HG03175 (cell line): ENCODE measurements at regions not wholly inside any gene's neighbourhood (a gene's known extent, or its start where the extent isn't known, plus 50 kb on each side); places are given as distances from the start of the nearest gene placed in this dataset.

Source experiments
- ATAC-seq: cut with Tn5 transposase; IDR thresholded peaks from one replicate; pipeline ENCODE4 v1.9.1; 2021; ENCODE audit warnings: mild to moderate bottlenecking, moderate library complexity; ENCODE audit not compliant: unreplicated experiment

DNA sequence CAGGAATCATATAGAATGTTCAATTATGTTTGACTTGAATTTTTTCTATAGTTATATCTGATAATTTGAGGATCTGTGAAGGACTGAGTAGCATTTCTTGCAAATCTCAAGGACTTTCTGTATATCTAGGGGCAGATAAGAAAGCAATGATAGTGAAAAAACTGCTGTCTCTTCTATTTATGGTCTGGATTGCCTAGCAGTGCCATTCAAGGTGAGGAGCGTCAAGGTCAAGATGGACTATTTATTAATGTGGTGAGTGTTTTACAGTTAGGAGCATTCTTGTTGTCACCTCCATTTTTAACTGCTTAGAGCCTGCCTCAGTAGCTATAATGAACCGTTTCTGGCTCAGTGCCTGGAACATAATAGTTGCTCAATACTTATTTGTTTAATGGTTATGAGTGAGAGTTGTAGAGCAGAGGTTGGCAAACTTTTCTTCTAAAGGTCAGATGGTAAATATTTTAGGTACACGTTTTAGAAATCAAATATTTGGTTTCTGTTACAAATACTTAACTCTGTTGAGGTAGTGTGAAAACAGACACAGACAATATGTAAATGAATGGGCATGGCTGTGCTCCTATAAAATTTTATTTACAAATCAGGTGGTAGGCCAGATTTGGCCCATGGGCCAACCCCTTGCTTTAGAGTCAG lies 523.2 kb upstream of the IGFBP7 start:
- no peak for ATAC-seq

DNA sequence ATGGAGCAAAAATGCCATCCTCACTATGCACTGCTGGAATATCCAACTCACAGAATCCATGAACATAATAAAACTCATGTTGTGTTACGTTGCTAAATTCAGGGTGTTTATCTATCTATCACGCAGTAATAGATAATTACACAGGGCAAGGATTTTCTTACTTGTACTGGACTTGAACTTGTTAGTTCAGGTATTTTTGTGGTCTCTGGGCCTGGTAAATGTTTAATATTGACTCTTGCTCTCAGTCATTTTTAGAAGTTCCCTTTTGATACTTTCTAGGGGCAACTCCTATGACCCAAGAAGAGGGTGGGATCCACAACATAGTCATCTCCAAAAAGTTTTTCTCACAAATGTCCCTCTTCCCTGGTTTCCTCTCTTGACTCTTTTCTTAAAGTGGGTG lies 522.4 kb upstream of the IGFBP7 start:
- ATAC-seq, result no peak

DNA sequence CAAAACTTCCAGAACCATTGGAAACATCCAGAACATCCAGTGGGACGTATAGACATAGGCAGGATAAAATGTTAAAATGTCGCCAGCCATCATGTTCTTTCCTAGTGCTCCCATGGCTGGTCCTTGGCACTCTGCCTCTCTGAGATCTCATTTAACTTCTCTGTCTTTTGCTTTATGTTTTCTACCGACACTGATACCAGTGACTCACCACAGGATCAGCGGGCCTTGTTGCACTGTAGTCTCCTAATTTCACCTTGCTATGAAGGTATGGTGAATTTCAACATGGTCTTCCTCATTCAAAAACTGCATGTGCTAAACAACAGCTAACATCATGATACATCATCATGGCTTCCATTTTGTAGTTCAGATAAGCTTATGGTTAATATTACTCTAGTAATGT lies 521.0 kb upstream of the IGFBP7 start:
- no peak for ATAC-seq

DNA sequence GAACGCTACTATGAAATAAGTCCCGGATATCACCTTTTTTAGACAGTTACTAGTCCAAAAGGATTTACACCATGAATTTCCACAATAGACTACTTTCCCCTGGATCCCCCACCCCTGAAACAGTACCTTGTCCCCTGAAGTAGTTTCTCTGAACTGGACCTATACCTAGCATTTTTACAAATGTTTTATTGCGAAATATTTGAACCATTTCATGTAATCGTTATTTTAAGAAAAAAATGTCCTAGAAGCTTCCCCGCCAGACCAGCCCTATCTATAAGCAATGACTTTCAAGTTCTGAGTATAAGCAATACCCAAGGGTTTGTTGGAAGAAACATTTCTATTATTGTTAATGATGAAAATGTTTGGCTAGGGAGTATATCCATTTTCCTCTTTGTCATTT lies 517.8 kb upstream of the IGFBP7 start:
- ATAC-seq, result no peak

DNA sequence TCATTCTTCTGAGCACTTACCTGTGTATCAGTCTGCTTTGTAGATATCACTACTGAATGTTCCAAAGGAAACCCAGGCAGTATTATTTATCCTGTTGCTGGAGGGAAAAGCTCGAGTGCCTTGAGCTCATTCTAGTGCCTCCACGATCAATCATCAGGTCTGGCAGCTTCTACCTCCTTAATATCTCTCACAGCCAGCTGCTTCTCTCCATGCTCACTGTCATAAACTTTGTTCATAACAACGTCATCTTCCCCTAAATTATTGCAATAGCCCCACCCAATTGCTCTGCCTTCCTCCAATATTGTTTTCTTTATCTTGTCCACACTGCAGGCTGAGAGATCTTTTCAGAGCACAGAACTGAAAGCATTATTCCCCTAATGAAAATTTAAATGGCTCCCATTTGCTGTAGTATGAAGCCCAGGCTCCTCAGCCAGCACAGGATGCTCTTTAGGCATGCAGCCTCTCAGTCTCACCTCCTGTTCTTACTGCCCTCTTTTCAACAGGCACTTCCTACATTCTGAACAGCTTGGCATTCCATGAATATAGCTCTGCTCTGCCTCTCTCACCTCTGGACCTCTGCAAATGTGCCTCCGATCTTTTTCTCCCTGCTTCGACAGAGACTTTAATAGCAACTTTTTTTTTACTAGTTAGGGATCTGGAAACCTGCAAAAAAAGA lies 504.2 kb upstream of the IGFBP7 start:
- no peak for ATAC-seq

DNA sequence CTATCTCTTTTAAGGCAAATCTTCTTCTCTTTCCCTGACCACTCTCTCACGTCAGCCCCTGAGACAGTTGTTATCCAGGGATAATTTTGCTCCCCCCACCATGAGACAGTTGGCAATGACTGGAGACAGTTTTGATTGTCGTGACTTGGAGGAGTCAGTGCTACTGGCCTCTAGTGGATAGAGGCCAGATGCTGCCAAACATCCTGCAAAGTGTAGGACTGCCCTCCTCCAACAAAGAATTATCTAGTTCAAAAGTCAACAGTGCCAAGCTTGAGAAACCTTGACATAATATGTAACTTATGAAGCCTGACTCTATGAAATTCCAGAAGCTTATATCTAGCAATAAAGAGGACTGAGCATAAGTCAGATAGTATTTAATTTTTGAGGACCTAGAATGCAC lies 502.1 kb upstream of the IGFBP7 start:
- no peak for ATAC-seq

DNA sequence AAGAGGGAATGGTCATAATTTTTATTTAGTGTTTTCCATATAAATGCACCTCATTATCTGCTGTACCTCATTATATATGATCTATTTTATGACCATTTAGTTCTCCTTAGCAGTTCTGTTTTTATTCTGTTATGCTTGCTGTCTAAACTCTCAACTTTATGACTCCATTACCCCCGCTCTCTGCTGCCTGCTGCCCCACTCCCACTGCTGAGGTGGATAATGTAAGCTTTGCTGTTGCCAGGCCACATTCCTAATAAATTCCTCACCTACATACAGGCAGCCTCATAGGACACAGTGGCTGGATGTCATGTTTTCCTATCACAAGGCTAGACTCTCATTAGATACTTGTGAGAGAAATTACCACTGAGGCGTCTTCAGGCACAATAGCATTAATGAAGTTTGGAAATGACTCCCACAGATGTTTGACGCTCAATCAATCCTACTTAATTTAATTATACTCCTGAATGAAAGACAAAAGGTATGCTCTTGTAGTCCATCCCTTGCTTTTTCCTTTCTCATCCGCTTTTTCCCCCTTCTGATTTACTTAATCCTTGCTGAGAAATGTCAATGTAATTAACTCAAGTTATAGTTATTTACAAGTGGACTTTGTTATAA lies 497.5 kb upstream of the IGFBP7 start:
- ATAC-seq, result no peak

DNA sequence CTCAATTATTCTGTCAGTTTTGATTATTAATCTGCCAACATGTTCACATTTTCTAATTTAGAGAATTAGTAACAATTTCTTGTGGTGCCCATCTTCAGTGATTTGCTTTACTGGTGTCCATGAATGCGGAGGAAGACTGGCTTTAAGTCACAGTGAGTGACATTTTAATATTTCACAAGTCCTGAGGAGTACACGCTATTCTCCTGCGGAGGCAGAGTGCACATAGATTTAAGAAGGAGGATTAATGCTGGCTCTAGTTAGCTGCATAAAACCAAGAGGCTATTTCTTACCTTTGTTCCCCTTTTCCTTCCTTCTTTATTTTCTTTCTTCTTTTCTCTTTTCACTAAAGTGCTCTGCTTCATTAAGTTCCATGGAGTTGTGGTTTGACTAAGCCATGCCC lies 495.2 kb upstream of the IGFBP7 start:
- ATAC-seq, result no peak

DNA sequence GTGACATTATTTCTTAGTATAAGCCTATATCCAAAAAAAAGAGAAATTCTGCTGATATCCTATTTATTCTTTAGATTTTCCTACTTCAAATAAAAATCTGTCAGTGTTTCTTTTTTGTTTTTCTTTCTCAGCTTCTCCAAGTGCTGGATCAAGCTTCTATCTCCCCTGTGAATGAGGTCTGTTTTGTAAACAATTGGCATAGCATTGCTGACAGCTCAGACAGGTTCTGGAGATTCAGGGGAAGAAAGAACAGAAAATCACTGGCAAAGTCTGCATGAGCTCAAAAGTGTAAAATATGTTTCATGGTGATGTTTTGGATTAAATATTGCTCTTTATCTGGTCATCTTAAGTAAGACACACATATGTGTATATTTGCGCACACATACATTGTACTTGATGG lies 492.0 kb upstream of the IGFBP7 start:
- no peak for ATAC-seq

DNA sequence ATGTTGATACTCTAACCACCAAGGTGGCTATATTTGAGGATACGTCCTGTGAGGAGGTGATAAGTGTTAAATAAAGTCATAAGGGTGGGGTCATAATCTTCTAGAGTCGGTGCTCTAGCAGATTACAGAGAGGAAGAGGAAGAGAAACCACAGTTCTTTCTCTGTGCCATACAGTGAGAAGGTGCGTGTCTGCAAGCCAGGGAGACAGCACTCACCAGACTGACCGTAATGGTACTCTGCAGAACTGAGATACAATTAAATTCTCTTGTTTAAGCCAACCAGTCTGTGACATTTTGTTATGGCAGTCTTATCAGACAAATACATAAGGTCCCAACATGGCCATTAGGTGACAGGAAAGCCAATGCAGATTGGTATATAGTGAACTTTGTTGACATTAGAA lies 480.9 kb upstream of the IGFBP7 start:
- no peak for ATAC-seq

DNA sequence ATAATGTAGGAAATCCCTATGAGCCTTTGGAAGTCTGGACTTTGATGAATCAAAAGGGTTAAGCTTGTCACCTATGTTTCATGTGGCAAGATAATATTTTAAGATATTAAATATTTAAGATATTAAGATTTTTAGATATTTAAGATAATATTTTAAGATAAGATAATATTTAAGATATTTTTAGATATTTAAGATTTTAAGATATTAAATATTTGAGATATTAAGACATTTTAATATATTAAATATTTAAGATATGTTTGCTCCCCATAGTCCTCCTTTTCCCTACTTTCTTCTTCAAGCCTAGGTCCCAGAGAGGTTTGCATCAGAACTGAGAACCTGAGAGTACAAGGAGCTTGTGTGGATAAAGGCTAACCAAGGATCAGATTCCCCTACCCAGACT lies 478.4 kb upstream of the IGFBP7 start:
- ATAC-seq, result no peak

DNA sequence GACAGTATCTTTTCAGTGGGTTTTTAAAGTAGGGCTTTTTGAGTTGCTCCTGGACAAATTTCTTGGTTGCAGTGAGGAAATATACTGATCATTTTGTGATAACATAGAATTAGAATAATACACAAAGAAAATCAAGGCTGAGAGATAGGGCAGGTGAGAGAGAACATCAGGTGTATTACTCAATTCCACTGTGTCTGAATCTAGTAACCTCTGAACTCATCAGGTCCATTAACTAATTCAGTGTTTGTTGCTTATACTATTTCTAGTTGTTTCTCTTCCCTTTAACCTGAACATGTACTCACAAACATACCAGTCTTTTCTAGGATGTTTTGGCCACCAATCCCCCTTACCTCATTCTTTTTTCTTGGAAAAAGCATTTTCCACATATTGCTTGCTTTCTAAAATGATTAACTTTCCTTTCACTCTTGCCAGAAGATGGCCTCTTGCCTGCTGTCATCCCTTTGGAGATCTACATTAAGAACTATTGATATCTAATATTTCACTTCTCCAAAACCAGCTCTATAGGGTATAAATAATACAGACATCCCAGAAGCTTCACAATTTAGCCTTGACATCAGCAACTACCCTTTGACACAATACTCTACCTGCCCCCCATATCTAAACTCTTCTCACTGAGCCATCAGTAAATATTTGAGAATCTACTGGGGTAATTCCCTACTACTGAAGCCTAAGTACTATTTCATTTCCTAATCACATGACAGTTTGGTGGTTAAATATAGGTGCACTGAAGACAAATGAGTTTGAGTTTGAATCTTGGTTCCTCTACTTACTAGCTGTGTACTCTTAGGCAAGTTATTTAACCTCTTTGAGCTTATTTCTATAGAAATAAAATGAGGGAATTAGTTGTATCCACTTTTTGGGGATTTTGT lies 470.8 kb upstream of the IGFBP7 start:
- ATAC-seq, result no peak

DNA sequence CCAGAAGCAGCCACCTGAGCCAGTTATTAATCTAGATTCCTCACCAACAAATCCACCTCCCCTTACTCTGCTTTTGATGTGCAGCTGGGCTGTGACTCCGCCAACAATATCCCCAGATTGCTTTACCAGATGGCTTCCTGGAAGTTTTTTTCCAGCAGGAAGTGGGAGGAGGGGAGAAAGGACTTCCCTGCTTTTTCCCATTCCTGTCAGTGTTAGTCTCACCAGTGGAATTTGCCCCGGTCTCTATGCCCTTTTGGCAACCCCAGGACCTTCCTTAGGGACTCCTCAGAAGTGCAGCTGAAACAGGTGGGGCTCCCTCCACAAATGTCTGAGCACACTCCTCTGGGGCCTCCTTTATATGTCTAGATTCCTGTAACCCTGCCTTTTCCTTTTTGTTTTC lies 465.2 kb upstream of the IGFBP7 start:
- no peak for ATAC-seq

DNA sequence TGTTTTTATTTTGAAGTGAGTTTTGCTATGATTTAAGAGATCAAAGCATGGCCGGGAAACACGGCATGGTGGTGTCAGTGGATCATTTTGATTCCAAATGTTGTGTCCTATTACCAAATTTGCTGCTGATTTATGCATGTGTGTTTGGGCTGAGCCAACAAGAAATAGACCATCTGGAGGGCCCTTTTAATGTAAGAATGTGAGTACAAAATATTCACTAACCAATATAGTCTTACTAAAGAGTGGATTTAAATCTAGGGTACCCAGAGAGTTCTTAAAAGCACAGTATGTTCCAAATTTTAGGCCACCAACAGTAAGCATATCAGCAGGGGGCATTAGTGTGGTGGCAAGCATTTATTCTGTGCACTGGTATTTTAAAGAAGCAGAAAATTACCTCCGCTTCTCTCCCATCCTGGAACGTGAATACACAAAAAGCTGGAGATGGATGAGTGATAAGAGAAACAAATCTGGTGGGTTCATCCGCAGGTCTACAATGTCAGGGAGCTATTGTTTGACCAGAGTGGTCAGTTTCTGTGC lies 444.4 kb upstream of the IGFBP7 start:
- ATAC-seq, result no peak

DNA sequence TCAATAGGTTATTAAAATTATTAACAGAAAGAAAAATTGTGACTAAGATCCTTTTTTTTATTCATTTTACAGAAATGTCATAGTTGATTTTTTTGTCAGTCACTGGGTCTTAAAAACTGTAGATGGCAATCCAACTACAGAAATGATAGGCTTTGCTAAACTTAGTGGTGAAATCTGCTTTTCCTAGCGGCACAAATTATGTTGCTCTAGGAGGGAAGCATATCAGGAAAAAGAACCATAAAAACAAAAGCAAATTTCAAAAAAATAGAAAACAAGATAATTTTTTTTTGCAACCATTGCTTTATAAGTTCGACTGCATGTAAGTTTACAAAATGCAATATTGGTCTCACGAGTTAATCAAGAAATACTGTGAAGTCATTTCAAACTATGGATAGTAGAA lies 443.5 kb upstream of the IGFBP7 start:
- no peak for ATAC-seq

DNA sequence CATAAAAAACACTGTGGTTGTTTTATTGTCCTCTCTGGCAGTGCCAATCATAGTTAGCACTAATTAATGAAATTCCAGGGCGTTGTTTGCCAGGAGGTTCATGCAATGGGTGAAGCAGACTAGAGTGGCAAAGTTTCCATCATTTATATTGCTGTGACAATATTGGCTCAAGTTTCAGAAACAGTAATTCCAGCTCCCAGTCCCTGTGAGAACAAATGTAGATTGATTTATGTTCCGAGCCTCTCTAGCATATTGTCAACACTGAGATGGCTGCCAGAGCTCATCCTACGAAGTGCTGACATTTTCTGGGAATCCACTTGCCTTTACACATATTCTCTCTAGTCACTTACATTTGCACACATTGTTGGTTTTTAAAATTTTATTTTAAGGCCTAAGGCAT lies 440.0 kb upstream of the IGFBP7 start:
- ATAC-seq, result no peak

DNA sequence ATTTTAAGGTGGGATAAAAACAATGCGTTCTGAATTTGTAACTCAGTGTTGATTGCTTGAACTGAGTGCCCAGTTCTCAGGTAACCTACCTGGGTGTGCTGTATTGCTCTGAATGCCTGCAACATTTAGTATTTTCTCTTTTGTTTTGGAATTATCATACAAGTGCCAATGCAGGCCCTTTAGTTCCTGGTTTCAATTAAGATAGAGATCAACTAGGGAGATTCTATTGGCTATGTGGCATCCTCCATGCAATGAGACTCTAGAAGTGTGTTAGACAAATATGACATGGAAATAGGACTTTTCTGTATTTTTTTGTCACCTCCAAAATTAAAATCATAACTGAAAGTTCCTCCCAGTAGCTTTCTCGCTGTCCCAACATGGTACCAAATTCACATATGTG lies 438.7 kb upstream of the IGFBP7 start:
- no peak for ATAC-seq

DNA sequence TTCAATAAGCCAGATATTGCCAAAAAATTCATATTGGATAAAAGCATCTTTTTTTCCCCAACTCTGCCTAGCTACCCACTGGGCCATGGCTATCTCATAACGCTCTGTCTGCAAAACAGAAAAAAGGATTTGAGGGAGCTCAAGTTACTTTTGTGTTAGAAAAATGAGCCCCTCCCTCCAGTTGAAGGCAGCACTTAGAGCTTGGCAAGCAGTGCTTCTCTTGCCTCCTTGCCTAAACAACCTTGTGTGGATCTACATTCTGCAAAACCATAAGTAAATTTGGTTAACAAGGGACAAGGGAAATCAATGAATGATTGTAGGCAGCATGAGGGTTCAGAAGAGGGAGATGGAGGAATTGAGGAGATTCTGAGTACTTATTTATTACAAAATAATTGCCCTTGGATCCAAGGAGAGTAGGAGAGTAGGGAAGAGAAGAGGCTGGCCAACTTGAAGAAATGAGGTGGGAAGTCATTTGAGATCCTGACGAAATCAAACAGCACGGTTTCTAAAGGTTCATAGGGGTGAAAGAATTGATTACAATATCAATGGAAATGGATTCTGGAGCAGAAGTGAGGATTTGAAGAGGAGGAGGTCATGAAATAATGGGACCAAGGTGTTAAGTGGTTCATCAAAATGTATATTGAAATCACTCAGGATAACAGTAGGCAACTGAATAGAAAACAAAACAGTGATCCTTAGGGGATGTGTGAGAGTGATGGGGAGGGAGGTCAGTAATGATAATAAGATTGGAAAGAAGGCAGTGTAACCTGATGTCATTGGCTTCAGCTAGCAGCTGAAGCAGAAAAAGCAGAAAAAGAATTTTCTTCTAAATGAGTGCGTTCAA lies 434.8 kb upstream of the IGFBP7 start:
- ATAC-seq, result no peak

DNA sequence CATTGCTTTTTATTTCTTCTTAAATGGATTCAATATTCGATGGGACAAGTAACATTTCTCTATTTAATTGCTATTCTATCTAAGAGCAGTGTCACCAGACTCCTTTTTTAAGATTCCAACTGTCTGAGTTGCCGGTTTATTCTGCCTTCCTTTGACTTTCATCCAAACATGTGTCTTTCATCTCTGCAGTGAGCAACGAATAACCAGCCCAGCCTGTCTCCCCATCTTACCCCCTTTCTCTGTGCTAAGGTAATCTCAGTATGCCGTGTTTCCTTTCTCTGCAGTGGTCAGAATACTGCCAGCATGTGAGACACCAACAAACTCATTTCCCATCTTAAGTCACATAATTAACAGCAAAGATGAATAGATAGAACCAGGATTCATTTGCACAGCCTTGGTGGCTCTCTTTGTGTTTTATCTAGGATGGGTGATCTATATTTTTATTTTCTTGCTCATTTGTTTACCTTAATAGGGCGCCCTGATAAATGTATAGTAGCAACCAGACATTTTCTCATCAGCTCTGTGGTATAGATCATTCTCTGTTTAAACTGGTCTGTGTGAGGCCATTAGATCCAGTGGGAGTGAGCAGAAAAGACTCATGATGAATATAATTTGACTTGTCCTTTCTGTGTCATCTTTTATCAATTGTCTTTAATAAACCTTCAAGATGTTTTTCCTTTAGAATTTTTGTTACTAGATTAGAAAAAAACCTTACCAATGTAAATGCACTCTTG lies 394.8 kb upstream of the IGFBP7 start:
- no peak for ATAC-seq

DNA sequence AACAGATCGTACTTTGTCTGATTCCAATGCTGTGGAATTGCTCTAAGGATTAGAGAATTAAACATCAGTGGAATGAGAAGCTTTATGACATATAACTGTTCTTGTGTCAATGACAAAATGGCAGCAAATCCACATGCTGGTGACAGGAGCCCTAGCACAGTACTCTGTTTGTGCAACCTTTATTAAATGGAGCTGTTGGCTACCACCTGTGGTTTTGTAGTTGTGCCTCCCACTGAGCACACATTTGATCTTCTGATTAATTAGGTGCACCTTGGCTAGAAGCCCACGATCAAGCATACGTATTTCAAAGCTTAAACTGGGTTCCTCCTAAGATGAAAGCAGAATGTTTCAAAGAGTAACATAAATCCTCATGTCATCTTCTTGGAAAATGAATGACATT lies 394.0 kb upstream of the IGFBP7 start:
- ATAC-seq, result no peak
